ENCODE measurements at regions not wholly inside any gene's neighbourhood (a gene's known extent, or its start where the extent isn't known, plus 50 kb on each side); places are given as distances from the start of the nearest gene placed in this dataset.

GRCh38 chr4:184544788-184545409 lies 70.5 kb upstream of the IRF2 start:
- TF ChIP-seq POLR2AphosphoS5 (IDR thresholded peaks at IDR 0.05; ENCODE audit: low read depth, low read length) (no peak), CTCF (IDR thresholded peaks at IDR 0.05) (no peak), REST (IDR thresholded peaks at IDR 0.05; ENCODE audit: insufficient read depth in 1 of 2, low read depth in 2 of 2, low read length in 1 of 2) (no peak), SIN3A (IDR thresholded peaks at IDR 0.05; ENCODE audit: borderline replicate concordance, insufficient read depth, low read depth, low read length) (no peak)

Measured in Panc1 (cell line).